Muscle of back (tissue), 3 donors: ENCODE measurements at regions not wholly inside any gene's neighbourhood (a gene's known extent, or its start where the extent isn't known, plus 50 kb on each side); places are given as distances from the start of the nearest gene placed in this dataset.
"Not testable (repeated sequence)": the region's sequence is repeated elsewhere in the genome, so short reads cannot be mapped to it uniquely, and the experiment has no call there.

Experiments
- DNase-seq, 3 donors: peaks; one replicate each; pipeline versions ENCODE4 v3.0.0 to v3.0.0-alpha.2; 2013

DNA sequence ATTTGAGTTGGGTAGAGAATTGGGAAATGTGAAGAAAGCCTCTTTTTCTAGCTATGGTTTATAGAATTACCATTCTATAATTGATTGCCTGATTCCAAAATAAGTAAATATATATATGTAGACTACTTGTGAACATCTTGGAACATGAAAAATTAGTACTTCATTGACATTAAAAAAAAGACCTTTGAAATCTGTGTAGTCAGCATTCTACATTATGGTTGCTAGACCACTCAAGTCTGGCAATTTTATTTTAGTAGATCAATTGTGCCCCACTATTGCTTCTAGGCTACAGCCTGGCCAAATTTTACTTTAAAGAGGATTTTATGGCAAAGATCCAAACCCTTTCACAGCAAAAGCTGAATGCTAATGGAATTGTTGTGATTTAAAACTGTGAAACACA is 279.8 kb downstream of the IKZF2 start:
- DNase-seq, result no peak

DNA sequence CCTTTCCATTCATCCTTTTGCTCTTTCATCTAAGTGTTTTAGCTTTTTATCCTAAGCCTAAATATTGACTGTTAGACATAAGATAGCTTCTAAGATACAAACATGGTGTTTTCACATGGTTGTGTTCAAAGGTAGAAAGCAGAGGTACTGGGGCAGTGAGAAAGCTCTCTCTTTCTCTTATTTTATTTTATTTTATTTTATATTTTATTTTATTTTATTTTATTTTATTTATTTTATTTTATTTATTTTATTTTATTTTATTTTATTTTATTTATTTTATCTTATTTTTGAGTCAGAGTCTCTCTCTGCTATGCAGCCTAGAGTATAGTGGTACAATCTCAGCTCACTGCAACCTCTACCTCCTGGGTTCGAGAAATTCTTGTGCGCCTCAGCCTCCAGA is 287.2 kb downstream of the IKZF2 start:
- no peak for DNase-seq

DNA sequence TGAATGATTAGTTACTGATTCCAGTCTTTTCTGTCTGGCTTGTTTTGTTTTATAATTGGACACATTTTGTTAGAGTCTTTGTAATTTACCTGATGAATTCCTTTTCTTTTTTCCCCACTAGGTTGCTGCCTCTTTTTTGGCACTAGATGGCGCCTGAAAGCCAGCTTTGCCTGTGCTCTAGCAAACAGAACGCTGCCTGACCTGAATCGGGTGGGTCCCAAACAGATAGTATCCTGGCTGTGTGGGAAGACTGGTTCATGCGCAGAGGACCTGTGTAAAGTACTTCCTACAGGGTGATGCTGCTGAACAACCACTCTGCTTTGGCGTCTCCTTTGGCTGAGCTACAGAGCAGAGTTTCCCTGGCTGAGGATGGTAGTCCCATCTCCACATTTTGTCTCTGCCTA is 288.2 kb downstream of the IKZF2 start:
- DNase-seq, result no peak

DNA sequence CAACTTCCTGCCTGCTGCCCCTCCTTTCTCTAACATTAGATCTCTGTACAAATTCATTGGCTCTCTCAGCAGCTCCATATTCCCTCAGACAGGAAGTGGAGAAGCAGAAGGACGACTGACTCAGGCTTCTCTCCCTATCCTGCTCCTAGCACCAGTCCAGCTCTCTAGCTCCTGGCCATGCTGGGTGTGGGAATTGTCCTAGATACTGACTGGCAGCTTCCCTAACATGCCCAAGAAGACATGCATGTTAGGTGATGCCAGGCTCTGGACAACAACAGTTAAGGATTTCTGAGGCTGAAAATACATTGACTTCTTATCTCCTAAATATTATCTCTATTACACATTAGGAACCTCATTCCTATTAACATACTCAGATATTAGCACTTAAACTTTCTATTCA is 292.9 kb downstream of the IKZF2 start:
- DNase-seq, result no peak

DNA sequence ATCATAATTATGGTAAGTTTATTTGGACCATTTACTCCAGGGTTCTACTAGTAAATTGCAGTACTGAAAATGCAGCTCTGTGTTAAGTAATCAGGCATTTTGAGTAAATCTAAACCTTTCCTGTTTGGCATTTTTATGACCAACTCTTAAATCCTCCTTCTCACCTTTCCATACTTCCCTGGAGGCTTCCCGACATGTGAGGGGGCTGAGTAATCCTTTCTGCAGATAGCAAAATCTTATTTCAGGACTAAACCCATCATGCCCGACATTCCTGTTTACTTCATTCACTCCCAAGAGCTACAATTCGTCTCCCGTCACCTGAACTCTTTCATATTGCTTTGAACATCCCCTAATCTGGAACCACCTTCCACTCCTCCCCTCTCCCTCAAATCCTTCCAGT is 296.6 kb downstream of the IKZF2 start:
- no peak for DNase-seq

DNA sequence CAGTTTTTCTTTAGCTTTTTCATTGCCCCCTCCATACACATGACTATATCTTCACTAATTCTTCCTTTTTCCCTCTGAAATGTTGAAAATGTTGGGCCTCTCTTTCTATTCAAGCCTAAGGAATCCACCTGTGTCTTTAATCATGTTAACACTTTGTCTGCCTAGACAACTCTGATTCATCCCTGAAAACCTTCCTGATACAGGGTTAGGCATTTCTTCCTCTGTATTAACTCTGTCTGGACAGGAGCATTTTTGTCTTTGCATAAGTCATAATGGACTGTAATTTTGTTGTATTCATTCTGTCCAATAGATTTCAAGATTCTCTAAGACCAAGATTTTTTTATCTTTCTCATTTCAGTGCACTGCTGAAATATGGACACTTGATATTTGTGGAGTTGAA is 297.3 kb downstream of the IKZF2 start:
- no peak for DNase-seq

DNA sequence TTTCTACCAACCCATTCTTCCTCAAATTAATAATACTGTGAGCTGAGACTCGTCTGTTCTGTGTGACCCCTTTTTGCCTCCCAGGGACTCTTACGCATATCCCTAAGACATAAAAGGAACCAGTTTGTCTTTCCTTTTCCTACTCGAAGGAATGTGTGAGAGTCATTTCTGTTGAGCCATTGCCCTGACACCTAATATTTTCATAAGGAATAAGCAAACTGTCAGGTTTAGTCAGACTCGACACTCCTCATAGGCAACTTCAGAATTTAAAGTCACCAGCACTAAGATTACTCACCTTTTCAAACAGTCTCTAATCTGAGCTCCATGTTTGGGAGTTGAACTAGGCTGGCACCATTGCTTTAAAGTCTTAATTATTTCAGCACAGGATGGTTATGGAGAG is 305.5 kb downstream of the IKZF2 start:
- no peak for DNase-seq

DNA sequence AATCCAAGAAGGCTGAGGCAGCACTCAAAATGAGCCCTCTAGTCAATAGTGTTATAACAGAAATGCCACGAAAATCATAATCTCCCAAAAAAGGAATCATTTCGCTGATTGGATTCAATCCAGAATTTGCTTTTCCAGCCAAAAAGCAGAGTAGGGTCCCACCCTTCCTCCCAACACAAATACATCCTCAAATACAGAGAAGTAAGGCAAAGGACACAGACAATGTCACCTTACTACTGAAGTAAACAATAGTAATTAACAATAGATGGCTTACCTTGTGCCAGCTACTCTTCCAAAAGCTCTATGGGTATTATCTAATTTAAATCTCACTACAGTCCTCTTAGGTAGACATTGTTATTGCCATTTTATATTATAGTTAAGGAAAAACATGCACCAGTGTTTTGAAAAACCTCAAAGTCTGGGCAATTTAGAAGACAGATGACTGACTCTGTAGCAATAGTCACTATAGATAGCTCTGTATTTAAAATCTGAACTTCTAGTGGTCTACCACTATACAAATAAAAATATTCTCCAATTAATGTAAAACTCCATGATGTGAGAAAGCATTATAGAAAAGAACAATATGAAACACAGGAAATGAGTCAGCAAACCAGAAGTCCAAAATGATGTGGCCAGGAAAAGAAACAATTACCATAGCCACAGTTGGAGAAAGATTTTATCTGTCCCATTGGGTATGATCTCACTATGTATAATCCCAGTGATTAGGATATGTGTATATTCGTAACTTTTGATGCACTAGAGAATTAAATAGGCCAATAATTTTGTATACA is 305.0 kb upstream of the ERBB4 start:
- peak in 1 of 3 donors; percentile 47 for DNase-seq

DNA sequence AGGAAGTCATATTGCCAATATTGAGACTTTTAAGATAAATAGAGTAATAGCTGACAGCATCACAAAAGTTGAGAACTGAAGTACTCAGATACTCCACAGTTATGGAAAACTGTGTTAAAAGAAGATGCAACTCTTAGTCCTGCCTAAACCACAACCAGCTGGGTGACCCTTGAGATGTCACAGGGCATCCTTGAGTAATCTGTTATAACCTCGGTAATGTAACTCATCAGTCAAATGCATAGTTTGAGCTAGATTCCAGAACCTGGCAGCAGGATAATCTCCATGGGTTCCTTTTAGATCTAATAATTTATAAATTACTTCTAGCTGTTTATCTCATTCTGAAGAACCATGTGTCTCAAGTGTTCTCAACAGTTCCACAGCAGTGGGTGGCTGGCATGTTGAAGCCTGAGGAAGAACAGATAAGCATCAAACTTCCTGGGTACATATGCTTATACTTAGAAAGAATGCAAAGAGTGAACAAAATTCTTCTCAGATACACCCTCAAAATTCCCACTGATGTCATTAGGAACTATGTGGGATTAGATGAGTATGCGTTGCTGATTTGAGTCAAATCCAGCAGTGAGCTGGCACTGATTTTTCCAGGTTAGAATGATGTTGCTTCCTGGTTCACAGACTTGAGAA is 304.1 kb upstream of the ERBB4 start:
- peak in 1 of 3 donors; percentile 15 for DNase-seq

DNA sequence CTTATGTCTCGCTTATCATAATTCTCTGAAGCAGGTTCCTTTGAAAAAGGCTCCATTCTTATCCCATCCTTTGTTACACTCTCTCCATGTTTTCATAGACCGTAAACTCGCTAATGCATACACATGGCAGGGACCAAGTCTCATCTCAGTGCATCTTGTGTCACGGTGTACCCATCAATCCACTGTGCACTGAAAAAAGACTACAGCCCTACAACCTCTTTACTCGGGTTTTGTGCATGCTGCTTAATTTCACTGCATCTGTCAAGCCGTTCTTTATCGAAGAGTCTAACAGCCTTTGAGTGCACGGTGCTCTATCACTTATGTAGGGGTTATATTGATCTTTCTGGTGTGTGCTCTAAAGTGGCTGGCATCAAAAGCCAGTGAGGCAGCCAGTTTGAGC is 302.9 kb upstream of the ERBB4 start:
- DNase-seq, result no peak

DNA sequence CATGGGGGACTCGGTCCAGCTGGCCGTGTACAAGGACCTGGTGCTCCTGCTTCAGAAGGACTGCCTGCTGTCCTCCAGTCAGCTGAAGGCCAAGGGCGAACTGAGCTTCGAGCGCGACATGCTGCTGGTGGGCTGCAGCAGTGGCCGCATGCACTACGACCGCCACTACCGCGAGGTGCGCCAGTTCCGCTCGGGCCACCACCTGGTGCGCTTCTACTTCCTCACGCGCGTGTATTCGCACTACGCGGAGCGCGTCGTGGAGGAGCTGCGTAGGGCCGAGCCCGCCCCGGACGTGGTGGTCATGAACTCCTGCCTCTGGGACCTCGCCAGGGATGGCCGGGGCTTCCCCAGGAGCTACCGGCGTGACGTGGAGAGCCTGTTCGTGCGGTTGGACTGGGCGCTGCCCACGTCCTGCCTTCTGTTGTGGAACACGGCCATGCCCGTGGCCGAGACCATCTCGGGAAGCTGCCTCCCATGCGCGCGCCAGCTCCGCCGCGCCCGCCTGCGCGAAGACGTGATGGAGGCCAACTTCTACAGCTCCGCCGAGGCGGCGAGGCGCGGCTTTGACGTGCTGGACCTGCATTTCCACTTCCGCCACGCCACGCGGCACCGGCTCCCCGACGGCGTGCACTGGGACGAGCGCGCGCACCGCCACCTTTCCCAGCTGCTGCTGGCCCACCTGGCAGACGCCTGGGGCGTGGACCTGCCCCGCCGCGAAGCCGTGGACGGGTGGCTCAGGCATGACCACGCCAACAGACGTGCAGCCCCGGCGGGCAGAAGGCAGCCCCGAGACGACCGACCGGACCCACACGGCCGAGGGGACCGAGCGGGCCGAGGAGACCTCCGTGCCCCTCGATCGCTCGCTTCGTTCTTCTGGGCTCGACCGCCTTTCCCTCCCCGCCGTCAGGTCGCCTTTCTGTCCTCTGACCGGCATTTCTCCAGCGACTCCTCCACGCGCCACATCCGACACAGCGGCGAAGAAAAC is 293.9 kb upstream of the ERBB4 start:
- no peak for DNase-seq

DNA sequence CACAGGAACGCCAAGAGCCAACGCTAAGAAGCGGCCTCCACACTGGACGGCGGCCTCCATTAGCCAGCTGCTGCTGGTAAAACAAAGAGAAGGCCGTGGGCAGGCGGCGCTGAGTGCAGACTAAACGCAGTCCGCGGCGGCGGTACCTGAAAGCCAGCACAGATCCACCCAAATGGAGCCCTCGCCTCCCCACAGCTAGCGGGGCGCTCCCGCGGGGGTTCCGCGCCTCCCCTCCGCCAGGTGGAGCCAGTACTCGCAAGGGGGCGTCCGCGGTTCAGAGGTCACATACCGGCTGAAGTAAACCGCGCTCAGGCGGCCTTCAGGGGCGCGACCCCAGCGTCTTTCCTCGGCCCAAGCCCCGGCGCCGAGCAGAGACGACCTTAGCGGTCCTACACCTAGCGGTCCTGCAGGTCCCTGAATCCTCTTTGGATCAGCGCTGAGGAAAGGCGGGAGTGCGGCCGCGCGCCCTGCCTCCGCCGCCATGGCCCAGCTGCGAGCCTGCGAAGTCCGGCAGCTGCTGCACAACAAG is 293.1 kb upstream of the ERBB4 start:
- no peak for DNase-seq

DNA sequence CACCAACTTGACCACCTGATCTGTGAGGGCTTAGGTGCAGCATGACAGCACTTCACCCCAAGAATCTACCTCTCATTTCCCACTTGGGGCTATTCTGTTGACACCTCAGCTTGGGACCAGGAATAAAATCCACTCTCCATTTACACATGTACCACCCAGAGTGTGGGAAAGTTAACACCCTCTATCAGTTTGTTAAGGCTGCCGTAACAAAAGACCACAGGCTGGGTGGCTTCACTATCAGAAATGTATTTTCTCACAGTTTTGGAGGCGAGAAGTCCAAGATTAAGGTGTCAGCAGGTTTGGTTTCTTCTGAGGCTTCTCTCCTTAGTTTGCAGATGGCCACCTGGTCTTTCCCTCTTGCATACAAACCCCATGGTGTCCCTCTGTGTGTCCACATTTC is 277.7 kb upstream of the ERBB4 start:
- DNase-seq, result no peak

DNA sequence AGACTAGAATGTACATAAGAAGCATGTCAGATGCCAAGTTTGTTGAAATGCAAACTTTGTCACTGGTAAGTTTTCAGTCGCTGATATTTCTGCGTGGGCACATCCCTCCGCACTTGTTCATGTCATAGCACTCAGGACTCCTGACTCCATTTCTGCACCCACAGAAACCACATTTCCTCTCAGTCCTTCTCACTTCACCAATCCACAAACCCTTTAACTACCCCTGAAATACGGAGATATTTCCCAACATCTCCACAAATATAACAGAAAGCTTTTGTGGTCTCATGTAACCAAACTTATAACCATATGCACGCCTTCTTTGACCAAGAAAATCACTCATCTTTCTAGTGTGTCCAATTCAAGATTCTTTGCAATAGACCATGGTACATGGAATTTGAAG is 276.9 kb upstream of the ERBB4 start:
- no peak for DNase-seq

DNA sequence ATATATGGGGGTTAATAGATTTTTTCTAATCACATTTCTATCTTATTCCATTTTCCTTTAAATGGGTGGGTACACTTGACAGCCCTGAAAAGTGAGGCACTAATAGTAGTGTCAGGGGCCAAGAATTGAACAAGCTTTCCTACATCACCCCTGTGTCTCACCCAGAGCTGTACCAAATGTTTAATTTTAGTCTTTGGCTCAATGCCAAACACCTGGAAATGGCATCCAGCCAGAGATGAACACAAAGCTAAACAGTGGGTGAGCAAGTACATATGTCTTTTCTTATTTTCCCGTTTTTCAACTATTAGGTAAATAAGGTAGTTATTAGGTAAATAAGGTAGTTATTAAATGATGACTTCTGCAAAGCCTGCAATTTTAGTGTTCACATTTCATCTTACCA is 276.3 kb upstream of the ERBB4 start:
- DNase-seq, result no peak

DNA sequence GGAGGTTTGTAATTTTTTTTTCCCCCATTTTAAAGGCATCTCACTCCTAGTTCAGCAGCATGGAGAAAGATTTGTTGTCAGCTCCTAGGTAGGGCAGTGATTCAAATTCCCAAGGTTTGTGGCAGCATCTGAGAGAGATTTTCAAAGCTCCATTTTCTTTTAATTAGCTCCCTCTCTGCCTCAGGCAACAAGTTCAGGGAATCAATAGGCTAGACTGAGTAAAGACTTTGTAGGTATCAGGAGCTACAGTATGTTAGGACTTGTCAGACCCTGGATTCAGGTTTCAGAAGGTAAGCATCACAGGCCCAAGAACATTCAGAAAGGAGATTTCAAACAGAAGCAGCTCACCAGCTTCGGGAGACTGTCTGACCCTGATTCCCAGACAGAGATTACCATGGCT is 273.3 kb upstream of the ERBB4 start:
- no peak for DNase-seq

DNA sequence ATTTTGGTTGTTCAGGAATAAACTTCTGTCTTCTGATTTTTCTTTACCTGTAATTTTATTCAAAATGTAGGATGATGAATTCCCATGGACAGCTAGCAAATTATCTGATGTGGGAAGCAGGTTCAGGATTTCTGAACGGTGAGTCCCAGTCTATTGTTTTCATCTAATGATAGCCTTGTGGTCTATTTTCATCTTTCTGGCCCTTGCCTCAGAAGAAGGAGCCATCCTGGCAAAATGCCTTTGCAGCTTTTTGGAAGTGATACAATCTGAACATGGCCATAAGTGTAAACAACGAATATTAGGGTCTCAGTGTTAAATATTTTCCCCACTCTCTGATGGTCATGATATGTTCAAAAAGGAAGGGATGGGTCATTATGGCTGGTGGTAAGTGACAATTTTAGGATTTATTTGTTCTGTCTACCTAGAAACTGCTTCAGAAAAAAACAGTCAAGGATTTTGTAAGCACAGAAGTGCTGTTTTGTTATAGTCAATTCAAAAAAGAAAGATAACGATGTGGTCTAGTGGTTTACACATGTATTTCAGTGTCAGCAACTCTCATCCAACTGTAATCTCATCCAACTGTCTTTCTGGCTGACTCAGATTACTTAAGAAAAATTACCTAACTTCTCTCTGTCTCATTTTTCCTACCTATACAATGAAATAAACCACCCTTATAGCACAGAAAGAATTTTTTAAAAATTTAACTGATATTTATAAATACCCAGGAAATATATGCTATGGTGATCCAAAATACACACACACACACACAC is 272.6 kb upstream of the ERBB4 start:
- no peak for DNase-seq

DNA sequence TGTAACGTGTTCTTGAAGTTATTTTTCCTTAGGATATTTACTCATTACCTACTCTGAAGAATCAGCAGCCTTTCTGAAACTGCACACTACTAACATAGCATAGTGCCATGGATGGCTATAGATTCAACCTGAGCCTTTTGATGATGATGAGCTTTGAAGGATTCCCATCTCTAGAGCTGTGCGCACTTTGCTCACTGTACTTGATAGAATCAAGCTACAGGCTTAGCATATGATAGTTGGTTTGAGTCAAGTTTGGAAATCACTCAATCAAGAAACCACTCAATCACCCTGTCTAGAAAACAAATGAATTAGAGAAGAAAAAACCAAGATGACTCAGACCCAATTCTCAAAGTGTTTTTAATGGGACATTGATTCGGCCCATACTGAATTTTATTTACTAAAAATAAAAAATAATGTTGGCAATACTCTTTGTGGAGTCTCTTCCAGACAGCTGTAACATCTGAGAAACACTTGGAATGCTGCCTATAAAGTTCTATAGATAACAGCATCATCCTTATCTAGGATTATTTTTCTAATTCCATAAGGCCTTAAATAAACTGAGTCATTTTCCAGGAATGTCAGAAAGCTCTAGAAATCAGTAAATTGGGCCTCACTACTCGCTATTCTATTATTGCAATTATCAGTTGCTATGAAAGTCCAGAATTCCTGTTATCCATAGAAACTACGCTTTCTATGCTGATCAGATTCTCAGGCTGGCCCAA is 259.0 kb upstream of the ERBB4 start:
- peak; percentile 3 to 4 (median 3) for DNase-seq

DNA sequence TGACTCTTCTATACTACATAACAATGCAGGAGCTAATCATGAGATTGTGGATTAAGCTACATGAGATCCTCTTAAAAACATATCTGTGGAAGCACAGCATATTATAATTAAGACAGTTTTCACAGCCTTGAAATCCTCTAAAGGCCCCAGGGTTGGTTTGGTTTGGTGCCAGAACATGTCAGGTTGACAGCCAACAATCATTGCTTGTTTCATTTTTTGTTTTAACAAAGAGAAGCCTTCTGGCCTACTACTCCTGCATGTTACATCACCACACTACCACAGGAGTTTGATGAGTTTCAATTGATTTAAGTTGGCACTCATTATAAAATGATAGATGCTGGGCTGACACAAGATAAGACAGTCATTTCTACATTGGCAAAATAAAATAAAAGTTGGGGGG is 255.9 kb upstream of the ERBB4 start:
- no peak for DNase-seq

DNA sequence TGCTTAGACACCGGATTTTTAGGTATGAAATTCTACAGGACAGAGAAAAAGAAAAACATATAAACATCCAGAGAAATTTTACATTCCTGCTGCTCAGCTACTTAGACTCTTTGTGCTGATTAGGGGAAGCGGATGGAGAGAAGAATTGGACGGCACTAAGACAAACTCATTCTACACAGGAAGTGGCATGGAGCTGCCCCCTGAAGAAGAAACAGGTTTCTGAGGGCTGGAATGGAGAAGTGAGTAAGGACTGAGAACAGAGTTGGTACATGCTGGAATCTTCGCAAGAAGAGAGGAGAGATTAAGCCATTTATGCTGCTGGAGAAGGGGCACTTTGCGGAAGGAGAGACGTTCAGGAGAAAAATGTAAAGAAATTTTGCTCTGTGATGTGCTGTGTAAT is 253.0 kb upstream of the ERBB4 start:
- no peak for DNase-seq

DNA sequence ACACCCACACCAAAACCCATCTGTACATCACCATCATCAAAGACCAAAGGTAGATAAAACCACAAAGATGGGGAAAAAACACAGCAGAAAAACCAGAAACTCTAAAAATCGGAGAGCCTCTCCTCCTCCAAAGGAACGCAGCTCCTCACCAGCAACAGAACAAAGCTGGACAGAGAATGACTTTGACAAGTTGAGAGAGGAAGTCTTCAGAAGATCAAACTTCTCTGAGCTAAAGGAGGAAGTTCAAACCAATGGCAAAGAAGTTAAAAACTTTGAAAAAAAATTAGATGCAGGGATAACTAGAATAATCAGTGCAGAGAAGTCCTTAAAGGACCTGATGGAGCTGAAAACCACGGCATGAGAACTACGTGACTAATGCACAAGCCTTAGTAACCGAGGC is 247.5 kb upstream of the ERBB4 start:
- DNase-seq, result not testable (repeated sequence)
